Mucosa of descending colon (tissue), 3 donors: ENCODE measurements at regions not wholly inside any gene's neighbourhood (a gene's known extent, or its start where the extent isn't known, plus 50 kb on each side); places are given as distances from the start of the nearest gene placed in this dataset.

Experiments
- ATAC-seq: fragments of 200-7000 bp; cut with Tn5 transposase; one replicate; pipeline ENCODE4 v1.9.1; 2020; ENCODE audit warnings: mild to moderate bottlenecking, moderate library complexity
- DNase-seq, 3 donors: peaks; one replicate each; pipeline ENCODE4 v3.0.0-alpha.2; 2020
- H3K36me3 ChIP-seq: fragments of 200-600 bp; one replicate; pipeline ENCODE4 v1.8.0; 2021; ENCODE audit warnings: low read depth, mild to moderate bottlenecking
- H3K4me1 ChIP-seq: fragments of 200-600 bp; one replicate; pipeline ENCODE4 v1.8.0; 2021; ENCODE audit warnings: low read depth, mild to moderate bottlenecking
- H3K4me3 ChIP-seq: fragments of 200-600 bp; one replicate; pipeline ENCODE4 v1.8.0; 2021; ENCODE audit warnings: mild to moderate bottlenecking
- H3K9me3 ChIP-seq: fragments of 200-600 bp; one replicate; pipeline ENCODE4 v1.8.0; 2021; ENCODE audit warnings: mild to moderate bottlenecking
- CTCF ChIP-seq: fragments of 200-600 bp; IDR thresholded peaks from one replicate; pipeline ENCODE4 v1.8.0; 2022; ENCODE audit warnings: antibody characterized with exemption, mild to moderate bottlenecking
- intact Hi-C, 2 donors: fragments of 100-400 bp; cut with DNase I in 1 of 2; cut with micrococcal nuclease in 1 of 2; formaldehyde crosslinking; loops; one replicate each; pipeline versions ENCODE4 v1.11.0 to v1.11.1; 2022; cut with DNase I, micrococcal nuclease
- donor health status: DM: no; HTN: no; CAD: no; lungs with moderate emphysema.
- donor health status: DM: no; HTN: no; CAD: no.
- donor health status: DM: no; HTN: yes; CAD: no.

GRCh38 chr6:51129043-51129442 is 310.4 kb downstream of the TFAP2B start:
- Histone ChIP-seq H3K4me3 (no peak overlapping the region), H3K9me3 (no peaks in the 10 kb centered on the region), H3K4me1 (no peaks in the 10 kb centered on the region), H3K36me3 (no peaks in the 10 kb centered on the region)
- DNase-seq = no peak
- intact Hi-C loops = no loop called here
- no peak for ATAC-seq
- no peak for TF ChIP-seq CTCF

- Histone ChIP-seq H3K9me3 (no peaks in the 10 kb centered on the region), H3K36me3 (no peaks in the 10 kb centered on the region), H3K4me3 (no peak overlapping the region), H3K4me1 (no peaks in the 10 kb centered on the region)
- ATAC-seq (no peak), DNase-seq (no peak)
- intact Hi-C loops = no loop called here
- no peak for TF ChIP-seq CTCF
Observed at GRCh38 chr6:51137777-51138176, 319.1 kb downstream of the TFAP2B start.

GRCh38 chr6:51139950-51140385 is 321.3 kb downstream of the TFAP2B start:
- TF ChIP-seq CTCF = no peak
- intact Hi-C loops = no loop called here
- Histone ChIP-seq H3K9me3 (no peaks in the 10 kb centered on the region), H3K36me3 (no peaks in the 10 kb centered on the region), H3K4me3 (no peak overlapping the region), H3K4me1 (no peaks in the 10 kb centered on the region)
- ATAC-seq = no peak
- DNase-seq = no peak

GRCh38 chr6:51141080-51141479 is 322.4 kb downstream of the TFAP2B start:
- H3K4me3 ChIP-seq = no peak overlapping the region
- no peaks in the 10 kb centered on the region for H3K36me3 ChIP-seq
- no peaks in the 10 kb centered on the region for H3K9me3 ChIP-seq
- no peak for ATAC-seq
- no peaks in the 10 kb centered on the region for H3K4me1 ChIP-seq
- DNase-seq = no peak
- no peak for TF ChIP-seq CTCF
- intact Hi-C loops = no loop called here

- Histone ChIP-seq H3K36me3 (no peaks in the 10 kb centered on the region), H3K9me3 (no peaks in the 10 kb centered on the region), H3K4me1 (no peaks in the 10 kb centered on the region), H3K4me3 (no peak overlapping the region)
- no peak for TF ChIP-seq CTCF
- DNase-seq (no peak), ATAC-seq (no peak)
- intact Hi-C loops = no loop called here
Observed at GRCh38 chr6:51147756-51148155, 329.1 kb downstream of the TFAP2B start.

GRCh38 chr6:51152594-51152993 is 333.9 kb downstream of the TFAP2B start:
- Histone ChIP-seq H3K4me3 (no peak overlapping the region), H3K4me1 (no peaks in the 10 kb centered on the region), H3K9me3 (no peaks in the 10 kb centered on the region), H3K36me3 (no peaks in the 10 kb centered on the region)
- intact Hi-C loops = no loop called here
- ATAC-seq (no peak), DNase-seq (no peak)
- no peak for TF ChIP-seq CTCF
